Gastrocnemius medialis (tissue), 4 donors: ENCODE measurements at regions not wholly inside any gene's neighbourhood (a gene's known extent, or its start where the extent isn't known, plus 50 kb on each side); places are given as distances from the start of the nearest gene placed in this dataset.

ENCODE experiments used
- CTCF ChIP-seq, 5 experiments: fragments of 450-650 bp in 3 of 5; fragments of 200-600 bp in 2 of 5; sonication (generic) in 2 of 5; IDR thresholded peaks in 4 of 5; conservative IDR thresholded peaks in 1 of 5; 1 replicate in 4 of 5; 2 replicates in 1 of 5; pipeline ENCODE4 v1.5.1; 2016 to 2019; ENCODE audit warnings: antibody characterized with exemption in 5 of 5, mild to moderate bottlenecking in 3 of 5, moderate library complexity in 3 of 5
- POLR2A ChIP-seq, 2 donors: fragments of 450-650 bp; IDR thresholded peaks; one replicate each; pipeline ENCODE4 v1.6.1; 2017; ENCODE audit warnings: antibody characterized with exemption in 2 of 2, mild to moderate bottlenecking in 2 of 2, moderate library complexity in 2 of 2

GRCh38 chr5:144575736-144576135 lies 405.1 kb downstream of the KCTD16 start:
- TF ChIP-seq POLR2A (IDR thresholded peaks at IDR 0.05) = no peak
- no peak for TF ChIP-seq CTCF (IDR thresholded peaks at IDR 0.05 in 4 of 5, conservative IDR thresholded peaks at IDR 0.05 in 1 of 5)
